Ecto neural progenitor cell (in vitro differentiated cells): ENCODE measurements at regions not wholly inside any gene's neighbourhood (a gene's known extent, or its start where the extent isn't known, plus 50 kb on each side); places are given as distances from the start of the nearest gene placed in this dataset.

ENCODE experiments used
- DNase-seq: peaks from one replicate; pipeline ENCODE4 v3.0.0-alpha.2; 2018; ENCODE audit warnings: low spot score

- DNase-seq: no peak
These were observed 62.6 kb downstream of the MIS18A start for GRCh38 chr21:32216293-32216692.

DNA sequence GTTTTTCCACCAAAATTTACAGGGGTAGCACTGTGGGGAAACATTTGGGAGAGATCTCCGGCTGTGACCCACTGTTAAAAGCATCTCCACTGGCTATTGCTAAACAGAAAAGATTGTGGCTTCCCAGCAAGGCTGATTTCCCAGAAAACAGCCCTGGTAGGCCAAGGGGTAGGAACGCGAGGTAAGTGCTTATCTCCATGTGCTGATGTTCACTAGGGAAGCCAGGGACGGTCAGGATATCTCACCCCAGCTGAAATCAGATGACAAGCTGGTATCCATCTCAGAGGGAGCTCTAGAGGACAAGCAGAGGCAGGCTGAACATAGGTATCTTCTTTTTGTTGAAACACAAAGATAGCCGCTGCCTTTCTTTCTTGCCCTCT is 63.6 kb downstream of the MIS18A start:
- no peak for DNase-seq

- DNase-seq: no peak
These were observed 64.1 kb downstream of the MIS18A start for GRCh38 chr21:32214654-32215305.

- DNase-seq: no peak
These were observed 66.7 kb downstream of the MIS18A start for GRCh38 chr21:32212116-32212515.

DNA sequence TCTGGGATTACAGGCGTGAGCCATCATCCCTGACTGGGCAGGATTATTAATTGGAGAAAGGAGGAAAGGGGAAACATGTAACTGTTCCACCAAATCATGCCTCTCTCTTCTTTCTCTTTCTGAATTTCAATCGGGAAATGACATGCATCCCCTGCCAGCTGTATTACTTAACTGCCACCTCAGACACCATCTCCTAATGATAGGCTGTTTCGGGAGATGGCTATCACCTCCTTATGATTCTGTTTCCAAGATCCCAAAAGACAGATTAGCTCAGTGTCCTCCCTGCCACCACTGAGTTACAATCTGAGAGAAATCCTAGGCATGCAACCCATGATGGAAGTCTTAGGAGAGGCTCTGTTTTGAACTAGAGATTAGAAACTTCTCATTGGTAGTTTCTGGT is 67.5 kb downstream of the MIS18A start:
- DNase-seq: no peak

DNA sequence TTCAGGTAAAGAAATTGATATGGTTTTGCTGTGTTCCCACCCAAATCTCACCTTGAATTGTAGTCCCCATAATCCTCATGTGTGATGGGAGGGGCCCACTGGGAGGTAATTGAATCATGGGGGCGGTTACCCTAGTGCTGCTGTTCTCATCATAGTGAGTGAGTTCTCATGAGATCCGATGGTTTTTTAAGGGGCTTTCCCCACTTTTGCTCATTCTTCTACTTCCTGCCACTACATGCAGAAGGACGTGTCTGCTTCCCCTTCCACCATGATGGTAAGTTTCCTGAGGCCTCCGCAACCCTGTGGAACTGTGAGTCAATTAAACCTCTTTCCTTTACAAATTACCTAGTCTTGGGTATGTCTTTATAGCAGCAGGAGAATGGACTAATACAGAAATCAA is 69.3 kb downstream of the MIS18A start:
- no peak for DNase-seq

DNA sequence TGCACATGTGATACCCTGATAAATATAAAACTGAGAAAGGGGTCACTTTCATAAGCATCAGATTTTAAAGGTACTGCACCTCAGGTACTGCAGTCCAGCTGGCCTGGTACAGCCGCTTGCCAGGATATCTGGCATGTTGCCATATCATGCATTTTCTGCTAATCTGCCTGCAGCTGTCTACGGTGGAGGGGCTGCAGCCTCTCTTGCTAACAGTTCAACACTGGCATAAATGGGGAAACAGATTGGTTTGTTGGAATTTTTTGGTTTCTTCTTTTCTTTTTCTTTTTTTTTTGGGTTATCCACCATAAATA is 71.5 kb downstream of the MIS18A start:
- DNase-seq: no peak

DNA sequence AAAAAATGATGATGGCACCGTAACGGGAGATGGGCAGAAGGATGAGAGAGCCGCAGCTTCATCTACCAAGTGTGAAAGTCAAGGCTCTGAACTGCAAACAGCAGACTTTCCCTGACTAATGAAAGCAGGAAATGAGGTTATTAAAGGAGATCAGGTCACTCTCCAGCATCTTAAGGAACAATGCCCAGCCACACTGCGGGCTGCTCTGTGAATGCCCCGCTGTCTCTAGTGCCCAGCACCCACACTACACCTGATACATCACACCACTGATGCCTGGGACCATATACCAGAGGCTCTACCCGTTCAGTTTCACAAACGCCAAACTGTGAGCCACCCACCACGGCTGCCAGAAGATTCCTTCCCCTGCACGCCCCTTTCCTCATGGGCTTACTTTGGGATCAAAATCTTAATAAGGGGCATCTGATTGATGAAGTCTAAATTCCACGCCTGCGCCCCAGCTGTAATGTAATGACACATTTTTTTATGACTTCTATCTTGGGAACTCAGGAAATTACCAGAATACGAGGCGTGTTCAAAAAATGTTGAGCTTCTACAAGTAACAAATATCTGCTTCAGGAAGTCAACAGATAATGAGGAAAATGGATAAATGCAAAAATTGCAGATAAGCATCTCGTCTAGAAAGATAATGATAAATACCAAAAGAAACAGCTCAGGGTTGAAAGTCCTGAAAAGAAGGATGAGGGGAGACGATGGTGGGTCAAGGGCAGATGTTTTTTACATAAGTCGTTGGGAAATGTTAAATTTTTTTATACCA is 72.0 kb downstream of the MIS18A start:
- no peak for DNase-seq

DNA sequence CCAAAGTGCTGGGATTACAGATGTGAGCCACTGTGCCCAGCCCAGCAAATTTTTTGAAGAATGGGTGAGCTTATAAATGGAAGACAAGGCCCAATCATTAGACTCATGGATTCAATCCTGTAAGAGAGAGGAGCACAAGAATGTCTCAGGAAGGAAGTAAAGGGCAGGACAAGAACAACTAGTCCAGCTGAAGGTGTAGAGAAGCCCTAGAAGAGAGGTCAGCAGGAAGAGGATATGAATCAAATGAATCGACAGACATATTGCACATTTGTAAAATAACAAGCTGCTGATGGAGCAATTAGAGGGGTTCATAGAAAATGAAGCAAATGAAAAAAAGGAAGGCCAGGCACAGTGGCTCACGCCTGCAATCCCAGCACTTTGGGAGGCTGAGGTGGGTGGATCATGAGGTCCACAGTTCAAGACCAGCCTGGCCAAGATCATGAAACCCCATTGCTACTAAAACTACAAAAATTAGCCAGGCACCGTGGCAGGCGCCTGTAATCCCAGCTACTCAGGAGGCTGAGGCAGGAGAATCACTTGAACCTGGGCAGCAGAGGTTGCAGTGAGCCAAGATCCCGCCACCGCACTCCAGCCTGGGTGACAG is 74.9 kb downstream of the MIS18A start:
- peak; percentile 7 for DNase-seq

- peak; percentile 10 for DNase-seq
These were observed 78.8 kb downstream of the MIS18A start for GRCh38 chr21:32200029-32200428.

- peak; percentile 41 for DNase-seq
These were observed 80.5 kb downstream of the MIS18A start for GRCh38 chr21:32198384-32198783.

GRCh38 chr21:32197896-32198295 is 81.0 kb downstream of the MIS18A start:
- no peak for DNase-seq

DNA sequence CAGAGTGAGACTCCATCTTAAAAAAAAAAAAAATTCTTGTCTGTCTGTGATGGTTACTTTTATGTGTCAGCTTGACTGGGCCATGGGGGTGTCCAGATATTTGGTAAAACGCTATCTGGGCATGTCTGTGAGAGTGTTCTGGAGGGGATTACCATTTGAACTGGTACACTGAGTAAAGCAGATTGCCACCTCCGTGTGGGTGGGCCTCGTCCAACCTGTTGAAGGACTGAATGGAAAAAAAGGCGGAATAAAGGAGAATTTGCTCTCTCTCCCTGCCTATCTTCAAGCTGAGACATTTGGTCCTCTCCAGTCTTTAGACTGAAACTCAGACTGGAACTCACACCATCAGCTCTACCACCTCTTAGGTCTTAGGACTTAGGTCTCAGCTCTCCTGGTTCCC is 82.8 kb downstream of the MIS18A start:
- DNase-seq: no peak

DNA sequence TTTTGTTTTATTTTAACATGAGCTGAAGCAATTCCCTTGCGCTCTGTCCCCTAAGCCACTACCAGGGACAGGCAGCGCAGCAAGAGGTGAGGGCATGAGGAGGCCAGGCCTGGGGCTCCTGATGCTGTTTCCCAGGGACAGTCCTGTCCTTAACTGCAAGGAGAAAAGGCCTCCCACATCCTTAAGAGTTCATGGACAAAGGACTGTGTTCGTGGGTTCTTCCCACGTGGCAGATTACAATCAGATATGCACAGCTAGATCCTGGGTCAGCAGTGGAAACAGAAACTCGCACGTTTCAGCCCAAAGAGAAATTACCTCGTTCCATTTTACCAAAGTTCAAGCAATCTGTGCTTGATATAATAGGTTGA is 85.8 kb downstream of the MIS18A start:
- peak; percentile 15 for DNase-seq

- peak; percentile 30 for DNase-seq
These were observed 86.4 kb downstream of the MIS18A start for GRCh38 chr21:32192291-32193097.

- peak; percentile 5 for DNase-seq
These were observed 88.2 kb downstream of the MIS18A start for GRCh38 chr21:32190493-32191144.

DNA sequence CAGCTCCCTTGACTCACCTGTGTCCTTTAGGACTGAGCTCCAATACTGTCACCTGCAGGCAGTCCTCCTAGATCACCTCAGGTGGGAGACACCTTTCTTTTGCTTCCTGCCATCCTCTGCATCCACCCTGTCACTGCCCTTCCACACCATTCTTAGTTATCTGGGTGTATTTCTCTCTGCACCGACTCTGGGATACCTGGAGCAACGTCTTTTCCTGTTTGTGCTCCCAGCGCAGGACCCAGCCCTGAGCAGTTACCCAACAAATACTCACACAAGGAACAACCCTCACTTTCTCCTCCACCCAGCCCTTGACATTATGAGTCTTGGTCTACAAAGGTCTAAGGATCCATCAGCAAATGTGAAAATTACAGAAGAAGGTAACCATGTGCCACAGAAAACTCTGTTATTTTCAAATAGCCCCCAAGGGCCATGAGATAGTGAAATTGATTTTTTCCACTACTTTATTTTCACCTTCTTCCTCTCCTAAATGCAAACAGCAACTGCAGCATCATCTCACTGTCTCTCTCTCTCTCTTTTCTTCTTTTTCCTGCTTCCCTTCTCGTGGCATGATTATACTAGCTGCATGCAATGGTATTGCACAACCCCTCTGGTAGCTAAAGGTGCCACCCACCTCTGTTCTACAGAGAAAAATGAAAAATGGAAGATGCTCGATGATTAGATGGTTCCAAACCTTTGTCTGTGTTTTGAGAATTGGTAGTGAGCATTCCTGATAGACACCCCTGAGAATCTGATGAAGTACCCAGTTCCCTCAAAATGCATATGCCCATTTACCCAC is 89.0 kb downstream of the MIS18A start:
- peak; percentile 5 for DNase-seq

GRCh38 chr21:32186804-32187203 is 92.0 kb downstream of the MIS18A start:
- DNase-seq: peak; percentile 36

GRCh38 chr21:32185726-32186125 is 93.1 kb downstream of the MIS18A start:
- peak; percentile 11 for DNase-seq

DNA sequence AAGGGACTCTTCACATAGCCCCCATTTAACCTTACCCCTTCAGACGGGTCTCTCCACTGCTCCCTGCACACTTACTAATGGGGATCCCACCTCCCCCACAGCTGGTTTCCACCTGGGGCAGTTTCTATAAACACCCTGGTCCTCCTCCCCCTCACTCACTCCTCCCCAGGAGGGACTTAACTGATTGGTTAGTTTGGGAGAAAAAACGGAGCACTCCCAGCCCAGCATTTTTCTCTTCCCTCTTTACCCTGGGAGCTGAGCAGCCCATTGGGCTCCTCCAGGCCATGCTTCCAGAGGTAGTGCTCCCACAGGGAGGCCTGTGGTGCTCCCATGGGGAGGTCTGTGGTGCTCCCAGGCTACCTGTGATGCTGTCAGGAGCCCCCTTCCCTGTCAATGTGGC is 93.7 kb downstream of the MIS18A start:
- peak; percentile 8 for DNase-seq

GRCh38 chr21:32184485-32184884 is 94.4 kb downstream of the MIS18A start:
- DNase-seq: peak; percentile 40
